IMR-90 (cell line): ENCODE measurements at regions not wholly inside any gene's neighbourhood (a gene's known extent, or its start where the extent isn't known, plus 50 kb on each side); places are given as distances from the start of the nearest gene placed in this dataset.

Source experiments
- ATAC-seq: fragments of 200-7000 bp; cut with Tn5 transposase; 2 replicates; pipeline ENCODE4 v1.9.1; 2020; ENCODE audit warnings: low read depth, mild to moderate bottlenecking, moderate library complexity
- BruUV-seq: library from RNA; stranded (reverse); fragments of 400-500 nt; replicated peaks from 2 replicates; lab custom pipeline; 2021; lab: Mats Ljungman, UMichigan
- CTCF ChIA-PET: fragments of 300-600 bp; formaldehyde crosslinking; extraction: SDS; loops from one replicate; lab custom pipeline; 2021; ENCODE audit warnings: antibody characterized with exemption; lab: Yijun Ruan, JAX
- POLR2A ChIA-PET: fragments of 300-600 bp; sonication (Branson Sonifier 250); formaldehyde crosslinking; loops from one replicate; lab custom pipeline; 2022; ENCODE audit warnings: antibody characterized with exemption; ENCODE audit not compliant: unreplicated experiment; lab: Charles Lee
- DNase-seq: peaks from one replicate; pipeline ENCODE4 v3.0.0; 2013
- H2AFZ ChIP-seq: replicated peaks from 2 replicates; pipeline ENCODE3; 2013; ENCODE audit warnings: low read length, mild to moderate bottlenecking; ENCODE audit not compliant: poor library complexity
- H2AK5ac ChIP-seq: 2 replicates; pipeline ENCODE4 v1.6.1; 2013; ENCODE audit warnings: low read depth, low read length, inconsistent platforms
- H2AK9ac ChIP-seq: replicated peaks from 2 replicates; pipeline ENCODE3; 2013; ENCODE audit warnings: mild to moderate bottlenecking, low read depth, low read length, moderate library complexity; ENCODE audit not compliant: poor library complexity
- H2BK120ac ChIP-seq: 2 replicates; pipeline ENCODE4 v1.6.1; 2013; ENCODE audit warnings: low read depth, low read length, inconsistent platforms
- H2BK15ac ChIP-seq: 3 replicates; pipeline ENCODE4 v1.6.1; 2013; ENCODE audit warnings: low read depth, low read length, inconsistent platforms
- H2BK20ac ChIP-seq: 2 replicates; pipeline ENCODE4 v1.6.1; 2013; ENCODE audit warnings: low read depth, mild to moderate bottlenecking, inconsistent platforms, low read length, moderate library complexity
- H2BK5ac ChIP-seq: 2 replicates; pipeline ENCODE4 v1.6.1; 2013; ENCODE audit warnings: mild to moderate bottlenecking, low read depth, low read length, inconsistent platforms; ENCODE audit not compliant: poor library complexity, severe bottlenecking
- H3K14ac ChIP-seq: replicated peaks from 2 replicates; pipeline ENCODE4 v1.6.1; 2013; ENCODE audit warnings: low read depth, low read length, inconsistent platforms
- H3K18ac ChIP-seq: 2 replicates; pipeline ENCODE4 v1.6.1; 2013; ENCODE audit warnings: low read depth, low read length, control low read depth
- H3K23ac ChIP-seq: 2 replicates; pipeline ENCODE4 v1.6.1; 2013; ENCODE audit warnings: low read depth, low read length, inconsistent platforms
- H3K27ac ChIP-seq: 2 replicates; pipeline ENCODE4 v1.5.1; 2013; ENCODE audit warnings: mild to moderate bottlenecking, control low read depth, low read length; ENCODE audit not compliant: insufficient read depth
- H3K27me3 ChIP-seq: 2 replicates; pipeline ENCODE4 v1.6.1; 2013; ENCODE audit warnings: low read length; ENCODE audit not compliant: control insufficient read depth, insufficient read depth
- H3K36me3 ChIP-seq: 2 replicates; pipeline ENCODE4 v1.6.1; 2013; ENCODE audit warnings: low read length, mixed read lengths; ENCODE audit not compliant: control insufficient read depth, insufficient read depth
- H3K4ac ChIP-seq: 2 replicates; pipeline ENCODE4 v1.6.1; 2013; ENCODE audit warnings: low read depth, low read length, inconsistent platforms
- H3K4me1 ChIP-seq: 2 replicates; pipeline ENCODE4 v1.6.1; 2013; ENCODE audit warnings: low read length, mixed read lengths; ENCODE audit not compliant: control insufficient read depth, insufficient read depth
- H3K4me2 ChIP-seq: 2 replicates; pipeline ENCODE4 v1.6.1; 2013; ENCODE audit warnings: low read depth, mild to moderate bottlenecking, control low read depth, low read length, moderate library complexity
- H3K4me3 ChIP-seq: 2 replicates; pipeline ENCODE4 v1.5.1; 2013; ENCODE audit warnings: low read depth, mild to moderate bottlenecking, control low read depth, low read length, moderate library complexity; ENCODE audit not compliant: insufficient read depth
- H3K56ac ChIP-seq: 2 replicates; pipeline ENCODE4 v1.6.1; 2013; ENCODE audit warnings: low read length, inconsistent platforms; ENCODE audit not compliant: insufficient read depth; ENCODE audit errors: extremely low read depth
- H3K79me1 ChIP-seq, 2 experiments: 2 replicates each; pipeline ENCODE4 v1.6.1; 2013; ENCODE audit warnings: low read length in 2 of 2, inconsistent platforms in 1 of 2, low read depth in 1 of 2
- H3K9ac ChIP-seq: 2 replicates; pipeline ENCODE4 v1.6.1; 2013; ENCODE audit warnings: low read depth, low read length, control low read depth
- H3K9me1 ChIP-seq: 2 replicates; pipeline ENCODE4 v1.6.1; 2013; ENCODE audit warnings: low read length, inconsistent platforms; ENCODE audit not compliant: insufficient read depth
- H3K9me3 ChIP-seq: 2 replicates; pipeline ENCODE4 v1.6.1; 2013; ENCODE audit warnings: low read length; ENCODE audit not compliant: control insufficient read depth, insufficient read depth
- H4K20me1 ChIP-seq: 2 replicates; pipeline ENCODE4 v1.6.1; 2013; ENCODE audit warnings: low read length, inconsistent platforms; ENCODE audit not compliant: insufficient read depth
- H4K5ac ChIP-seq: 2 replicates; pipeline ENCODE4 v1.6.1; 2013; ENCODE audit warnings: mild to moderate bottlenecking, low read depth, low read length, control low read depth
- H4K8ac ChIP-seq, 2 experiments: 2 replicates each; pipeline ENCODE4 v1.6.1; 2013; ENCODE audit warnings: low read depth in 2 of 2, low read length in 2 of 2, control low read depth in 1 of 2, inconsistent platforms in 1 of 2
- H4K91ac ChIP-seq: 2 replicates; pipeline ENCODE4 v1.6.1; 2013; ENCODE audit warnings: low read depth, low read length, inconsistent platforms; ENCODE audit not compliant: insufficient read depth
- RFX5 ChIP-seq: IDR thresholded peaks from 2 replicates; pipeline ENCODE4 v1.8.0; 2012; ENCODE audit warnings: low read depth, mild to moderate bottlenecking, low read length, moderate library complexity
- SMC3 ChIP-seq: fragments of 150-350 bp; IDR thresholded peaks from 2 replicates; pipeline ENCODE4 v1.6.1; 2016; ENCODE audit warnings: low read depth, mild to moderate bottlenecking, antibody characterized with exemption, low read length, moderate library complexity
- WGBS, 2 experiments: methylation state at CpG; one replicate each; pipeline versions ENCODE4 v1.1.5 to v1.1.7; 2013; ENCODE audit warnings: missing lambda C conversion rate in 2 of 2; ENCODE audit not compliant: insufficient read length in 1 of 2; ENCODE audit errors: extremely low coverage in 2 of 2; 5-methylcytosine and 5-hydroxymethylcytosine counted together
- dilution Hi-C: fragments of 300-500 bp; cut with HindIII; formaldehyde crosslinking; loops from one replicate; pipeline ENCODE4 v1.14.3; 2018; ENCODE audit warnings: low sequenced_read_pairs; ENCODE audit not compliant: unreplicated experiment
- in situ Hi-C: fragments of 300-500 bp; cut with MboI; formaldehyde crosslinking; loops from 3 replicates; pipeline ENCODE4 v1.14.3; 2019; ENCODE audit warnings: low sequenced_read_pairs, inconsistent platforms, mixed read lengths
- intact Hi-C: fragments of 100-400 bp; cut with micrococcal nuclease; formaldehyde crosslinking; loops from 2 replicates; pipeline ENCODE4 v1.10.0; 2022
- TF ChIP-seq, protein P1 (sequence below): fragments of 150-350 bp; IDR thresholded peaks from 2 replicates; pipeline ENCODE4 v1.6.1; 2017; ENCODE audit warnings: mild to moderate bottlenecking, antibody characterized with exemption, low read length, low read depth

- TF ChIP-seq SMC3: no peak
Measured at GRCh38 chr6:47133230-47134000, 91.3 kb upstream of the ADGRF1 start (continued).

- peak overlapping the region; percentile 30; the same call in 1 of the 2 replicates for H2BK20ac ChIP-seq
- H2BK15ac ChIP-seq: peak overlapping the region; percentile 75; the same call in 1 of the 3 replicates
- H3K9ac ChIP-seq: no peak overlapping the region
- H2BK120ac ChIP-seq: peak overlapping the region; percentile 99; the same call in 1 of the 2 replicates
- ChIA-PET CTCF (no interaction called here), POLR2A (no interaction called here)
- no peak overlapping the region for H3K27ac ChIP-seq
- H3K14ac ChIP-seq: no peak overlapping the region
- no peak overlapping the region for H2AK5ac ChIP-seq
- H3K36me3 ChIP-seq: no peaks in the 10 kb centered on the region
- H2AFZ ChIP-seq: no peak overlapping the region
- no peak overlapping the region for H4K8ac ChIP-seq
- in situ Hi-C loops (no loop called here), dilution Hi-C loops (no loop called here), intact Hi-C loops (no loop called here)
- no CpG with 5 or more reads among the region's 1 CpG for WGBS, 2 experiments
- H3K27me3 ChIP-seq: no peaks in the 10 kb centered on the region
- H4K91ac ChIP-seq: no peak overlapping the region
- no peaks in the 10 kb centered on the region for H4K20me1 ChIP-seq
- no peaks in the 10 kb centered on the region for H3K79me1 ChIP-seq
- no peak overlapping the region for H2AK9ac ChIP-seq
- H3K4me2 ChIP-seq: no peak overlapping the region
- peak; percentile 60; the same call in 1 of the 2 replicates for TF ChIP-seq RFX5
- TF ChIP-seq, protein P1, sequence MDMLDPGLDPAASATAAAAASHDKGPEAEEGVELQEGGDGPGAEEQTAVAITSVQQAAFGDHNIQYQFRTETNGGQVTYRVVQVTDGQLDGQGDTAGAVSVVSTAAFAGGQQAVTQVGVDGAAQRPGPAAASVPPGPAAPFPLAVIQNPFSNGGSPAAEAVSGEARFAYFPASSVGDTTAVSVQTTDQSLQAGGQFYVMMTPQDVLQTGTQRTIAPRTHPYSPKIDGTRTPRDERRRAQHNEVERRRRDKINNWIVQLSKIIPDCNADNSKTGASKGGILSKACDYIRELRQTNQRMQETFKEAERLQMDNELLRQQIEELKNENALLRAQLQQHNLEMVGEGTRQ: no peak
- ATAC-seq (no peak), DNase-seq (no peak)
- peaks cover 5% of the 10 kb centered on the region; the same call in 1 of the 2 replicates for H3K9me1 ChIP-seq
- no peak overlapping the region for H3K56ac ChIP-seq
- no TSS peak for BruUV-seq
- no peaks in the 10 kb centered on the region for H3K9me3 ChIP-seq
- H3K4ac ChIP-seq: no peak overlapping the region
- H4K5ac ChIP-seq: no peak overlapping the region
- no peak overlapping the region for H3K4me3 ChIP-seq
- no peak overlapping the region for H3K18ac ChIP-seq
- H3K23ac ChIP-seq: no peak overlapping the region
- H2BK5ac ChIP-seq: no peak overlapping the region
- H3K4me1 ChIP-seq: peaks cover 13% of the 10 kb centered on the region
Measured at GRCh38 chr6:47132724-47133123, 90.6 kb upstream of the ADGRF1 start.
